Osteoblast (primary cell): ENCODE measurements at regions not wholly inside any gene's neighbourhood (a gene's known extent, or its start where the extent isn't known, plus 50 kb on each side); places are given as distances from the start of the nearest gene placed in this dataset.

Source experiments
- DNase-seq: peaks from one replicate; pipeline ENCODE4 v3.0.0; 2011; ENCODE audit warnings: low spot score, mixed read lengths; ENCODE audit not compliant: insufficient read length; ENCODE audit errors: missing footprints
- H2AFZ ChIP-seq: 2 replicates; pipeline ENCODE4 v1.6.0; 2011; ENCODE audit warnings: mild to moderate bottlenecking, low read length
- H3K27ac ChIP-seq: 2 replicates; pipeline ENCODE4 v1.5.1; 2011; ENCODE audit warnings: mild to moderate bottlenecking, low read depth, low read length, moderate library complexity
- H3K27me3 ChIP-seq: 2 replicates; pipeline ENCODE4 v1.6.0; 2012; ENCODE audit warnings: mild to moderate bottlenecking, control low read depth, inconsistent platforms, low read length, moderate library complexity; ENCODE audit not compliant: insufficient read depth
- H3K36me3 ChIP-seq: 2 replicates; pipeline ENCODE4 v1.5.1; 2011; ENCODE audit warnings: mild to moderate bottlenecking, low read length, control low read depth, moderate library complexity; ENCODE audit not compliant: insufficient read depth
- H3K4me1 ChIP-seq: 2 replicates; pipeline ENCODE4 v1.5.1; 2011; ENCODE audit warnings: mild to moderate bottlenecking, low read length, control low read depth, moderate library complexity; ENCODE audit not compliant: insufficient read depth
- H3K4me2 ChIP-seq: 2 replicates; pipeline ENCODE4 v1.6.0; 2011; ENCODE audit warnings: mild to moderate bottlenecking, low read length; ENCODE audit not compliant: insufficient read depth
- H3K4me3 ChIP-seq: fragments of 200-600 bp; sonication (generic); 3 replicates; pipeline ENCODE4 v1.5.1; 2012; ENCODE audit warnings: mild to moderate bottlenecking, low read length, inconsistent platforms; ENCODE audit not compliant: insufficient read depth
- H3K79me2 ChIP-seq: 2 replicates; pipeline ENCODE4 v1.6.0; 2012; ENCODE audit warnings: mild to moderate bottlenecking, low read length, control low read depth, inconsistent platforms; ENCODE audit not compliant: insufficient read depth
- H3K9me3 ChIP-seq: 2 replicates; pipeline ENCODE4 v1.5.1; 2011; ENCODE audit warnings: low read depth, low read length, control low read depth
- H4K20me1 ChIP-seq: 2 replicates; pipeline ENCODE4 v1.6.0; 2012; ENCODE audit warnings: mild to moderate bottlenecking, low read length, control low read depth; ENCODE audit not compliant: insufficient read depth
- CTCF ChIP-seq: IDR thresholded peaks from 2 replicates; pipeline ENCODE4 v1.5.1; 2011; ENCODE audit warnings: mild to moderate bottlenecking, low read depth, low read length, moderate library complexity; ENCODE audit errors: extremely low read depth

GRCh38 chr7:106524690-106525059, 136.3 kb downstream of the CCDC71L start:
- H3K4me3 ChIP-seq = no peak overlapping the region
- no peak overlapping the region for H3K27ac ChIP-seq
- no peaks in the 10 kb centered on the region for H3K79me2 ChIP-seq
- TF ChIP-seq CTCF = no peak
- H3K27me3 ChIP-seq = peaks cover 16% of the 10 kb centered on the region
- H3K36me3 ChIP-seq = no peaks in the 10 kb centered on the region
- H4K20me1 ChIP-seq = no peaks in the 10 kb centered on the region
- H3K9me3 ChIP-seq = no peaks in the 10 kb centered on the region
- H3K4me1 ChIP-seq = no peaks in the 10 kb centered on the region
- no peak overlapping the region for H3K4me2 ChIP-seq
- no peak for DNase-seq
- H2AFZ ChIP-seq = no peak overlapping the region

DNA sequence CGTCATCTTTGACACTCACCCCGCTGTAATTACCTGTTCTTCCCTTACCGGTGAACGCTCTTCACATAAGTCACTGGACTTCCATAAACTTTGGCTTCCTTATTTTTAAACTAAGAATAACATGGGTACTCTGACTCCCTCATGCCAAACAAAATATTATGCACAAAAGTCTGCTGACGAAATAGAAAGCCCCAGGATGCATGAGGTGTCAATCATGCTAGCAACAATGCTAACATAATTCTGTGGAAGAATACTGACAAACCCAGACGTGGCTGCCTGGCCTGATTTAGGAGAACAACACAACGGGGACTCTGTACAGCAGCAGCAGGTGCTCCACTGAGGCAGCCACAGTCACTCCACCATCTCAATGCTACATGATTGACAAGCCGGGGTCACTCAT, 137.5 kb downstream of the CCDC71L start:
- no peak overlapping the region for H2AFZ ChIP-seq
- H3K36me3 ChIP-seq = no peaks in the 10 kb centered on the region
- peaks cover 27% of the 10 kb centered on the region for H3K27me3 ChIP-seq
- no peak for TF ChIP-seq CTCF
- H3K4me1 ChIP-seq = no peaks in the 10 kb centered on the region
- no peak for DNase-seq
- no peaks in the 10 kb centered on the region for H3K9me3 ChIP-seq
- no peak overlapping the region for H3K4me3 ChIP-seq
- H3K79me2 ChIP-seq = no peaks in the 10 kb centered on the region
- H3K27ac ChIP-seq = no peak overlapping the region
- no peak overlapping the region for H3K4me2 ChIP-seq
- no peaks in the 10 kb centered on the region for H4K20me1 ChIP-seq

DNA sequence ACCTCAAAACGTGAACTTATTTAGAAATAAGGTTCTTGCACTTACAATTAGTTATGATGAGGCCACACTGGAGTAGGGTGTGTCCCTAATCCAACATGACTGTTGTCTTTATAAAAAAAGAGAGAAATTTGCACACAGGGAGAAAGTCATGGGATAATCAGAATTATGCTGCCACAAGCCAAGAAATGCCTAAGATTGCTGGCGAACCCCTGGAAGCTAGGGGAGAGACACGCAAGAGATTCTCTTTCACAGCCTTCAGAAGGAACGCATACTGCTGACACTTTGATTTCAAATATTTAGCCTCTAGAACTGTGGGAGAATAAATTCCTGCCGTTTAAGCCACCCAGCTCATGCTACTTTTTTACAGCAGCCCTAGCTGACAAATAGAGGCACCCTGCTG, 138.3 kb downstream of the CCDC71L start:
- TF ChIP-seq CTCF = no peak
- H3K36me3 ChIP-seq = no peaks in the 10 kb centered on the region
- DNase-seq = no peak
- H3K4me3 ChIP-seq = no peak overlapping the region
- no peaks in the 10 kb centered on the region for H3K79me2 ChIP-seq
- H4K20me1 ChIP-seq = no peaks in the 10 kb centered on the region
- H3K27me3 ChIP-seq = peaks cover 28% of the 10 kb centered on the region
- no peak overlapping the region for H2AFZ ChIP-seq
- H3K27ac ChIP-seq = no peak overlapping the region
- H3K4me1 ChIP-seq = no peaks in the 10 kb centered on the region
- H3K9me3 ChIP-seq = no peaks in the 10 kb centered on the region
- H3K4me2 ChIP-seq = no peak overlapping the region

DNA sequence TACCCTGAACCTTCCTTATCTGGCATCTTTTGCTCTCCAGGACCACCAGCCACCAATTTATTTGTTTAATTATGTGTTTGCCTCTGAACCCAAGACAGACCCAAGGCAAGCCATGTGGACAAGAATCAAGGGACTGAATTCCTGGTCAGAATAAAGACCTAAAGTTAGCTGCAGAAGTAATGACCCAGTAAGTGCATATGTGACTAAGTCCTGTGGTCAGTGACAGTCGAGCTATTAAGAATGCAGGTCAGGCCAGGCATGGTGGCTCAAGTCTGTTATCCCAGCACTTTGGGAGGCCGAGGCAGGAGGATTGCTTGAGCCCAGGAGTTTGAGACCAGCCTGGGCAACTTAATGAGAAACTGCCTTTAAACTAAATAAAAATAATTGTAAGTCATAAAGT, 139.4 kb downstream of the CCDC71L start:
- Histone ChIP-seq H3K4me3 (no peak overlapping the region), H3K4me2 (no peak overlapping the region), H3K27ac (no peak overlapping the region), H2AFZ (no peak overlapping the region), H3K4me1 (no peaks in the 10 kb centered on the region), H4K20me1 (no peaks in the 10 kb centered on the region), H3K9me3 (no peaks in the 10 kb centered on the region), H3K27me3 (peaks cover 29% of the 10 kb centered on the region), H3K36me3 (no peaks in the 10 kb centered on the region), H3K79me2 (no peaks in the 10 kb centered on the region)
- DNase-seq = no peak
- TF ChIP-seq CTCF = no peak
